ENCODE measurements at regions not wholly inside any gene's neighbourhood (a gene's known extent, or its start where the extent isn't known, plus 50 kb on each side); places are given as distances from the start of the nearest gene placed in this dataset.
"Not testable (repeated sequence)": the region's sequence is repeated elsewhere in the genome, so short reads cannot be mapped to it uniquely, and the experiment has no call there.

GRCh38 chr7:86445285-86445684, 198.4 kb upstream of the GRM3 start:
- no peaks in the 10 kb centered on the region for H3K27me3 ChIP-seq (ENCODE audit: control insufficient read depth in 2 of 2, insufficient read depth in 2 of 2, low read length in 2 of 2)
- no peaks in the 10 kb centered on the region for H3K36me3 Mint-ChIP-seq
- DNase-seq (no peak), ATAC-seq (no peak)
- no peaks in the 10 kb centered on the region for H3K9me3 ChIP-seq (ENCODE audit: control insufficient read depth in 2 of 3, low read length in 3 of 3)
- no peaks in the 10 kb centered on the region for H3K36me3 ChIP-seq (ENCODE audit: control insufficient read depth in 2 of 3, insufficient read depth in 3 of 3, low read length in 3 of 3)
- POLR2A ChIA-PET: no interaction called here
- H3K4me1 ChIP-seq (ENCODE audit: control insufficient read depth in 2 of 2, insufficient read depth in 2 of 2, low read length in 2 of 2): no peaks in the 10 kb centered on the region
- peaks cover 0 to 14% (median 0%) of the 10 kb centered on the region in 11 donors for H3K9me3 Mint-ChIP-seq
- intact Hi-C loops (cut with micrococcal nuclease): no loop called here
- H3K4me3 Mint-ChIP-seq: no peak overlapping the region
- H3K4me1 Mint-ChIP-seq: no peaks in the 10 kb centered on the region
- H3K4me3 ChIP-seq (ENCODE audit: low read length): no peak overlapping the region
- no peaks in the 10 kb centered on the region for H3K27me3 Mint-ChIP-seq
- no peak overlapping the region for H3K27ac Mint-ChIP-seq
- CTCF ChIA-PET: no interaction called here
- no peak overlapping the region for H3K27ac ChIP-seq (ENCODE audit: low read depth, low read length)

- DNase-seq: no peak
Measured at GRCh38 chr7:86444245-86444644, 199.5 kb upstream of the GRM3 start.

GRCh38 chr7:86440420-86440819, 203.3 kb upstream of the GRM3 start:
- H3K4me3 Mint-ChIP-seq; DNase-seq; ATAC-seq; H3K4me1 Mint-ChIP-seq; H3K27me3 Mint-ChIP-seq; H3K27ac ChIP-seq (ENCODE audit: low read depth, low read length); H3K27ac Mint-ChIP-seq; H3K4me1 ChIP-seq (ENCODE audit: control insufficient read depth in 2 of 2, insufficient read depth in 2 of 2, low read length in 2 of 2); CTCF ChIA-PET; H3K9me3 ChIP-seq (ENCODE audit: control insufficient read depth in 2 of 3, low read length in 3 of 3); H3K36me3 Mint-ChIP-seq; POLR2A ChIA-PET; intact Hi-C loops (cut with micrococcal nuclease); H3K4me3 ChIP-seq (ENCODE audit: low read length); H3K27me3 ChIP-seq (ENCODE audit: control insufficient read depth in 2 of 2, insufficient read depth in 2 of 2, low read length in 2 of 2); H3K36me3 ChIP-seq (ENCODE audit: control insufficient read depth in 2 of 3, insufficient read depth in 3 of 3, low read length in 3 of 3); H3K9me3 Mint-ChIP-seq: not testable (repeated sequence)

More at GRCh38 chr7:86444245-86444644, 199.5 kb upstream of the GRM3 start:
- Histone ChIP-seq H3K4me1 (ENCODE audit: control insufficient read depth in 2 of 2, insufficient read depth in 2 of 2, low read length in 2 of 2) (no peaks in the 10 kb centered on the region), H3K4me3 (ENCODE audit: low read length) (no peak overlapping the region), H3K27me3 (ENCODE audit: control insufficient read depth in 2 of 2, insufficient read depth in 2 of 2, low read length in 2 of 2) (no peaks in the 10 kb centered on the region), H3K9me3 (ENCODE audit: control insufficient read depth in 2 of 3, low read length in 3 of 3) (no peaks in the 10 kb centered on the region), H3K36me3 (ENCODE audit: control insufficient read depth in 2 of 3, insufficient read depth in 3 of 3, low read length in 3 of 3) (no peaks in the 10 kb centered on the region), H3K27ac (ENCODE audit: low read depth, low read length) (no peak overlapping the region)
- intact Hi-C loops (cut with micrococcal nuclease): no loop called here
- no peak for ATAC-seq
- Mint-ChIP-seq H3K36me3 (no peaks in the 10 kb centered on the region), H3K27me3 (no peaks in the 10 kb centered on the region), H3K4me1 (no peaks in the 10 kb centered on the region), H3K4me3 (no peak overlapping the region), H3K9me3 (peaks cover 0 to 14% (median 0%) of the 10 kb centered on the region in 11 donors), H3K27ac (no peak overlapping the region)
- POLR2A ChIA-PET: no interaction called here
- CTCF ChIA-PET: no interaction called here

GRCh38 chr7:86437951-86438450, 205.7 kb upstream of the GRM3 start:
- peaks cover 0 to 8% (median 0%) of the 10 kb centered on the region in 11 donors for H3K9me3 Mint-ChIP-seq
- ChIA-PET CTCF (no interaction called here), POLR2A (no interaction called here)
- Histone ChIP-seq H3K4me1 (ENCODE audit: control insufficient read depth in 2 of 2, insufficient read depth in 2 of 2, low read length in 2 of 2) (no peaks in the 10 kb centered on the region), H3K27me3 (ENCODE audit: control insufficient read depth in 2 of 2, insufficient read depth in 2 of 2, low read length in 2 of 2) (no peaks in the 10 kb centered on the region), H3K9me3 (ENCODE audit: control insufficient read depth in 2 of 3, low read length in 3 of 3) (no peaks in the 10 kb centered on the region), H3K36me3 (ENCODE audit: control insufficient read depth in 2 of 3, insufficient read depth in 3 of 3, low read length in 3 of 3) (no peaks in the 10 kb centered on the region), H3K4me3 (ENCODE audit: low read length) (no peak overlapping the region), H3K27ac (ENCODE audit: low read depth, low read length) (no peak overlapping the region)
- intact Hi-C loops (cut with micrococcal nuclease): no loop called here
- ATAC-seq: no peak
- H3K27me3 Mint-ChIP-seq: no peaks in the 10 kb centered on the region
- no peak overlapping the region for H3K4me3 Mint-ChIP-seq
- no peak overlapping the region for H3K27ac Mint-ChIP-seq
- H3K36me3 Mint-ChIP-seq: no peaks in the 10 kb centered on the region
- no peaks in the 10 kb centered on the region for H3K4me1 Mint-ChIP-seq
- no peak for DNase-seq

GRCh38 chr7:86431761-86432160, 211.9 kb upstream of the GRM3 start:
- Histone ChIP-seq H3K9me3 (ENCODE audit: control insufficient read depth in 2 of 3, low read length in 3 of 3) (no peaks in the 10 kb centered on the region), H3K4me3 (ENCODE audit: low read length) (no peak overlapping the region), H3K27me3 (ENCODE audit: control insufficient read depth in 2 of 2, insufficient read depth in 2 of 2, low read length in 2 of 2) (no peaks in the 10 kb centered on the region), H3K4me1 (ENCODE audit: control insufficient read depth in 2 of 2, insufficient read depth in 2 of 2, low read length in 2 of 2) (no peaks in the 10 kb centered on the region), H3K27ac (ENCODE audit: low read depth, low read length) (no peak overlapping the region), H3K36me3 (ENCODE audit: control insufficient read depth in 2 of 3, insufficient read depth in 3 of 3, low read length in 3 of 3) (no peaks in the 10 kb centered on the region)
- CTCF ChIA-PET: no interaction called here
- Mint-ChIP-seq H3K27ac (no peak overlapping the region), H3K4me3 (no peak overlapping the region), H3K9me3 (peaks cover 0 to 10% (median 0%) of the 10 kb centered on the region in 11 donors), H3K36me3 (no peaks in the 10 kb centered on the region), H3K4me1 (no peaks in the 10 kb centered on the region), H3K27me3 (no peaks in the 10 kb centered on the region)
- intact Hi-C loops (cut with micrococcal nuclease): no loop called here
- no peak for ATAC-seq
- no peak for DNase-seq
- POLR2A ChIA-PET: no interaction called here

- Mint-ChIP-seq H3K4me1 (no peaks in the 10 kb centered on the region), H3K27me3 (no peaks in the 10 kb centered on the region), H3K4me3 (no peak overlapping the region), H3K36me3 (no peaks in the 10 kb centered on the region), H3K9me3 (peaks cover 0 to 6% (median 0%) of the 10 kb centered on the region in 11 donors), H3K27ac (no peak overlapping the region)
- POLR2A ChIA-PET: no interaction called here
- no peak for DNase-seq
- Histone ChIP-seq H3K36me3 (ENCODE audit: control insufficient read depth in 2 of 3, insufficient read depth in 3 of 3, low read length in 3 of 3) (no peaks in the 10 kb centered on the region), H3K4me3 (ENCODE audit: low read length) (no peak overlapping the region), H3K27me3 (ENCODE audit: control insufficient read depth in 2 of 2, insufficient read depth in 2 of 2, low read length in 2 of 2) (no peaks in the 10 kb centered on the region), H3K9me3 (ENCODE audit: control insufficient read depth in 2 of 3, low read length in 3 of 3) (no peaks in the 10 kb centered on the region), H3K4me1 (ENCODE audit: control insufficient read depth in 2 of 2, insufficient read depth in 2 of 2, low read length in 2 of 2) (no peaks in the 10 kb centered on the region), H3K27ac (ENCODE audit: low read depth, low read length) (no peak overlapping the region)
- intact Hi-C loops (cut with micrococcal nuclease): no loop called here
- CTCF ChIA-PET: no interaction called here
- no peak for ATAC-seq
Measured at GRCh38 chr7:86411814-86412213, 231.9 kb upstream of the GRM3 start.

GRCh38 chr7:86407291-86407690, 236.4 kb upstream of the GRM3 start:
- Histone ChIP-seq H3K36me3 (ENCODE audit: control insufficient read depth in 2 of 3, insufficient read depth in 3 of 3, low read length in 3 of 3) (no peaks in the 10 kb centered on the region), H3K4me1 (ENCODE audit: control insufficient read depth in 2 of 2, insufficient read depth in 2 of 2, low read length in 2 of 2) (no peaks in the 10 kb centered on the region), H3K27me3 (ENCODE audit: control insufficient read depth in 2 of 2, insufficient read depth in 2 of 2, low read length in 2 of 2) (no peaks in the 10 kb centered on the region), H3K4me3 (ENCODE audit: low read length) (no peak overlapping the region), H3K9me3 (ENCODE audit: control insufficient read depth in 2 of 3, low read length in 3 of 3) (no peaks in the 10 kb centered on the region), H3K27ac (ENCODE audit: low read depth, low read length) (no peak overlapping the region)
- H3K27me3 Mint-ChIP-seq: no peaks in the 10 kb centered on the region
- DNase-seq: no peak
- no peak for ATAC-seq
- ChIA-PET POLR2A (no interaction called here), CTCF (no interaction called here)
- no peaks in the 10 kb centered on the region for H3K36me3 Mint-ChIP-seq
- H3K9me3 Mint-ChIP-seq: peaks cover 0 to 4% (median 0%) of the 10 kb centered on the region in 11 donors
- intact Hi-C loops (cut with micrococcal nuclease): no loop called here
- H3K4me1 Mint-ChIP-seq: no peaks in the 10 kb centered on the region
- H3K4me3 Mint-ChIP-seq: no peak overlapping the region
- H3K27ac Mint-ChIP-seq: no peak overlapping the region

All from naive thymus-derived CD4-positive, alpha-beta T cell (primary cell).